ENCODE measurements at regions not wholly inside any gene's neighbourhood (a gene's known extent, or its start where the extent isn't known, plus 50 kb on each side); places are given as distances from the start of the nearest gene placed in this dataset.

DNA sequence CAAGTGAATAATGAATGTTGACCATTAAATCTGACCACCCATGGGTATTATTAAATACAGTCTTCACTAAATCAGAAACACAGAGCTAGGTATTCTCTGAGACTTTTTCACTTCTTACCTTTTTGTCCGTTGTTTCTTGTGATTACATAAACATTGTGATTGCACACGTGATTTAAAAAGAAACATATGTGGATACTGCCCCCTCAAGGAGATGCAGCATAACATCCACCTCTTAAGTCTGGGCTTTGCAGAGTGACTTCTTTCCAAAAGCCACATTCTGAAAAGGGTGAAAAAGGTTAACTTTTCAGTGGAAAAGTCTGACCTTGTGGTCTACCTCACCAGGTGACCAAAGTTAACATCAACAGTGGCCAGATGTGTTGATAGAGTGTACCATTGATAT is 185.5 kb upstream of the FAR2 start (continued):
- TF ChIP-seq NKRF (conservative IDR thresholded peaks at IDR 0.05) (no peak), USF2 (IDR thresholded peaks at IDR 0.05; ENCODE audit: borderline replicate concordance, low read depth, low read length) (no peak)
- TF ChIP-seq, protein P1, sequence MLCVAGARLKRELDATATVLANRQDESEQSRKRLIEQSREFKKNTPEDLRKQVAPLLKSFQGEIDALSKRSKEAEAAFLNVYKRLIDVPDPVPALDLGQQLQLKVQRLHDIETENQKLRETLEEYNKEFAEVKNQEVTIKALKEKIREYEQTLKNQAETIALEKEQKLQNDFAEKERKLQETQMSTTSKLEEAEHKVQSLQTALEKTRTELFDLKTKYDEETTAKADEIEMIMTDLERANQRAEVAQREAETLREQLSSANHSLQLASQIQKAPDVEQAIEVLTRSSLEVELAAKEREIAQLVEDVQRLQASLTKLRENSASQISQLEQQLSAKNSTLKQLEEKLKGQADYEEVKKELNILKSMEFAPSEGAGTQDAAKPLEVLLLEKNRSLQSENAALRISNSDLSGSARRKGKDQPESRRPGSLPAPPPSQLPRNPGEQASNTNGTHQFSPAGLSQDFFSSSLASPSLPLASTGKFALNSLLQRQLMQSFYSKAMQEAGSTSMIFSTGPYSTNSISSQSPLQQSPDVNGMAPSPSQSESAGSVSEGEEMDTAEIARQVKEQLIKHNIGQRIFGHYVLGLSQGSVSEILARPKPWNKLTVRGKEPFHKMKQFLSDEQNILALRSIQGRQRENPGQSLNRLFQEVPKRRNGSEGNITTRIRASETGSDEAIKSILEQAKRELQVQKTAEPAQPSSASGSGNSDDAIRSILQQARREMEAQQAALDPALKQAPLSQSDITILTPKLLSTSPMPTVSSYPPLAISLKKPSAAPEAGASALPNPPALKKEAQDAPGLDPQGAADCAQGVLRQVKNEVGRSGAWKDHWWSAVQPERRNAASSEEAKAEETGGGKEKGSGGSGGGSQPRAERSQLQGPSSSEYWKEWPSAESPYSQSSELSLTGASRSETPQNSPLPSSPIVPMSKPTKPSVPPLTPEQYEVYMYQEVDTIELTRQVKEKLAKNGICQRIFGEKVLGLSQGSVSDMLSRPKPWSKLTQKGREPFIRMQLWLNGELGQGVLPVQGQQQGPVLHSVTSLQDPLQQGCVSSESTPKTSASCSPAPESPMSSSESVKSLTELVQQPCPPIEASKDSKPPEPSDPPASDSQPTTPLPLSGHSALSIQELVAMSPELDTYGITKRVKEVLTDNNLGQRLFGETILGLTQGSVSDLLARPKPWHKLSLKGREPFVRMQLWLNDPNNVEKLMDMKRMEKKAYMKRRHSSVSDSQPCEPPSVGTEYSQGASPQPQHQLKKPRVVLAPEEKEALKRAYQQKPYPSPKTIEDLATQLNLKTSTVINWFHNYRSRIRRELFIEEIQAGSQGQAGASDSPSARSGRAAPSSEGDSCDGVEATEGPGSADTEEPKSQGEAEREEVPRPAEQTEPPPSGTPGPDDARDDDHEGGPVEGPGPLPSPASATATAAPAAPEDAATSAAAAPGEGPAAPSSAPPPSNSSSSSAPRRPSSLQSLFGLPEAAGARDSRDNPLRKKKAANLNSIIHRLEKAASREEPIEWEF (IDR thresholded peaks at IDR 0.05; ENCODE audit: insufficient replicate concordance, low read depth, low read length), result no peak
